ENCODE measurements at regions not wholly inside any gene's neighbourhood (a gene's known extent, or its start where the extent isn't known, plus 50 kb on each side); places are given as distances from the start of the nearest gene placed in this dataset.

- ATAC-seq = no peak
- POLR2A ChIA-PET = interaction anchor here (0.6 kb wide), 1 partner anchor 32 kb away, joined by 3 read pairs; no protein-coding TSS in a partner anchor
Observed at GRCh38 chr20:23291575-23292240, 58.9 kb upstream of the NXT1 start.

More at GRCh38 chr20:23291575-23292240, 58.9 kb upstream of the NXT1 start:
- Histone ChIP-seq H3K4me3 (no peak overlapping the region), H3K4me1 (replicated peaks in 1 of 2; ENCODE audit: control insufficient read depth in 2 of 2, insufficient read depth in 2 of 2, low read length in 2 of 2) (no peaks in the 10 kb centered on the region), H2AFZ (ENCODE audit: low read depth, low read length) (no peak overlapping the region), H3K9me3 (replicated peaks; ENCODE audit: control insufficient read depth, insufficient read depth, low read depth, low read length) (no peaks in the 10 kb centered on the region), H3K4me2 (ENCODE audit: insufficient read depth, low read length) (no peak overlapping the region), H3K9ac (ENCODE audit: insufficient read depth in 1 of 2, low read depth in 2 of 2, low read length in 2 of 2) (no peak overlapping the region), H3K27me3 (ENCODE audit: control insufficient read depth in 2 of 2, insufficient read depth in 2 of 2, low read length in 2 of 2) (peaks cover 11 to 69% of the 10 kb centered on the region in 2 experiments; a peak in 4 of 5 replicates), H4K20me1 (replicated peaks; ENCODE audit: control insufficient read depth, insufficient read depth, low read length) (no peaks in the 10 kb centered on the region), H3K79me2 (ENCODE audit: control insufficient read depth, insufficient read depth, low read length) (no peaks in the 10 kb centered on the region), H3K36me3 (ENCODE audit: control insufficient read depth, insufficient read depth, low read length) (no peaks in the 10 kb centered on the region), H3K27ac (ENCODE audit: extremely low read depth, low read depth, low read length) (no peak overlapping the region), H3K9me1 (ENCODE audit: control insufficient read depth, insufficient read depth, low read length) (no peaks in the 10 kb centered on the region)
- DNase-seq (ENCODE audit: extremely low read depth in 1 of 4, low spot score in 3 of 4) (no peak), FAIRE-seq (no peak)
- BruUV-seq (replicated peaks) = no TSS peak
- CTCF ChIA-PET (ENCODE audit: low intra/inter-chr PET ratio) = no interaction called here
- in situ Hi-C loops (cut with MboI) = no loop called here
- intact Hi-C loops (cut with micrococcal nuclease) = no loop called here
- WGBS (ENCODE audit: insufficient coverage, low coverage, missing lambda C conversion rate) = 13% methylated on average over 12 of the region's 14 CpGs
- TF ChIP-seq MCM3 (IDR thresholded peaks at IDR 0.05) (no peak), ZNF239 (CRISPR knock-in tag; IDR thresholded peaks at IDR 0.05) (no peak), MAFF (IDR thresholded peaks at IDR 0.05; ENCODE audit: low read length) (no peak), SMC3 (conservative IDR thresholded peaks at IDR 0.05; ENCODE audit: insufficient read depth, low read depth, low read length) (no peak), POLR2B (IDR thresholded peaks at IDR 0.05; ENCODE audit: low read depth, partially characterized antibody) (no peak), CBX5 (IDR thresholded peaks at IDR 0.05; ENCODE audit: borderline replicate concordance, low read depth) (no peak), DACH1 (IDR thresholded peaks at IDR 0.05; ENCODE audit: partially characterized antibody) (no peak), ZNF436 (CRISPR knock-in tag; IDR thresholded peaks at IDR 0.05) (no peak), IFI16 (CRISPR knock-in tag; IDR thresholded peaks at IDR 0.05) (no peak), KLF6 (CRISPR knock-in tag; IDR thresholded peaks at IDR 0.05; ENCODE audit: borderline replicate concordance) (no peak)
- TF ChIP-seq, protein P1, sequence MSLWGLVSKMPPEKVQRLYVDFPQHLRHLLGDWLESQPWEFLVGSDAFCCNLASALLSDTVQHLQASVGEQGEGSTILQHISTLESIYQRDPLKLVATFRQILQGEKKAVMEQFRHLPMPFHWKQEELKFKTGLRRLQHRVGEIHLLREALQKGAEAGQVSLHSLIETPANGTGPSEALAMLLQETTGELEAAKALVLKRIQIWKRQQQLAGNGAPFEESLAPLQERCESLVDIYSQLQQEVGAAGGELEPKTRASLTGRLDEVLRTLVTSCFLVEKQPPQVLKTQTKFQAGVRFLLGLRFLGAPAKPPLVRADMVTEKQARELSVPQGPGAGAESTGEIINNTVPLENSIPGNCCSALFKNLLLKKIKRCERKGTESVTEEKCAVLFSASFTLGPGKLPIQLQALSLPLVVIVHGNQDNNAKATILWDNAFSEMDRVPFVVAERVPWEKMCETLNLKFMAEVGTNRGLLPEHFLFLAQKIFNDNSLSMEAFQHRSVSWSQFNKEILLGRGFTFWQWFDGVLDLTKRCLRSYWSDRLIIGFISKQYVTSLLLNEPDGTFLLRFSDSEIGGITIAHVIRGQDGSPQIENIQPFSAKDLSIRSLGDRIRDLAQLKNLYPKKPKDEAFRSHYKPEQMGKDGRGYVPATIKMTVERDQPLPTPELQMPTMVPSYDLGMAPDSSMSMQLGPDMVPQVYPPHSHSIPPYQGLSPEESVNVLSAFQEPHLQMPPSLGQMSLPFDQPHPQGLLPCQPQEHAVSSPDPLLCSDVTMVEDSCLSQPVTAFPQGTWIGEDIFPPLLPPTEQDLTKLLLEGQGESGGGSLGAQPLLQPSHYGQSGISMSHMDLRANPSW (CRISPR knock-in tag; IDR thresholded peaks at IDR 0.05) = no peak
- TF ChIP-seq, protein P2, sequence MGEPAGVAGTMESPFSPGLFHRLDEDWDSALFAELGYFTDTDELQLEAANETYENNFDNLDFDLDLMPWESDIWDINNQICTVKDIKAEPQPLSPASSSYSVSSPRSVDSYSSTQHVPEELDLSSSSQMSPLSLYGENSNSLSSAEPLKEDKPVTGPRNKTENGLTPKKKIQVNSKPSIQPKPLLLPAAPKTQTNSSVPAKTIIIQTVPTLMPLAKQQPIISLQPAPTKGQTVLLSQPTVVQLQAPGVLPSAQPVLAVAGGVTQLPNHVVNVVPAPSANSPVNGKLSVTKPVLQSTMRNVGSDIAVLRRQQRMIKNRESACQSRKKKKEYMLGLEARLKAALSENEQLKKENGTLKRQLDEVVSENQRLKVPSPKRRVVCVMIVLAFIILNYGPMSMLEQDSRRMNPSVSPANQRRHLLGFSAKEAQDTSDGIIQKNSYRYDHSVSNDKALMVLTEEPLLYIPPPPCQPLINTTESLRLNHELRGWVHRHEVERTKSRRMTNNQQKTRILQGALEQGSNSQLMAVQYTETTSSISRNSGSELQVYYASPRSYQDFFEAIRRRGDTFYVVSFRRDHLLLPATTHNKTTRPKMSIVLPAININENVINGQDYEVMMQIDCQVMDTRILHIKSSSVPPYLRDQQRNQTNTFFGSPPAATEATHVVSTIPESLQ (CRISPR knock-in tag; IDR thresholded peaks at IDR 0.05) = no peak
- TF ChIP-seq, protein P3, sequence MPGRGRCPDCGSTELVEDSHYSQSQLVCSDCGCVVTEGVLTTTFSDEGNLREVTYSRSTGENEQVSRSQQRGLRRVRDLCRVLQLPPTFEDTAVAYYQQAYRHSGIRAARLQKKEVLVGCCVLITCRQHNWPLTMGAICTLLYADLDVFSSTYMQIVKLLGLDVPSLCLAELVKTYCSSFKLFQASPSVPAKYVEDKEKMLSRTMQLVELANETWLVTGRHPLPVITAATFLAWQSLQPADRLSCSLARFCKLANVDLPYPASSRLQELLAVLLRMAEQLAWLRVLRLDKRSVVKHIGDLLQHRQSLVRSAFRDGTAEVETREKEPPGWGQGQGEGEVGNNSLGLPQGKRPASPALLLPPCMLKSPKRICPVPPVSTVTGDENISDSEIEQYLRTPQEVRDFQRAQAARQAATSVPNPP (IDR thresholded peaks at IDR 0.05; ENCODE audit: borderline replicate concordance, insufficient read depth, insufficient read length) = no peak
